ENCODE measurements at regions not wholly inside any gene's neighbourhood (a gene's known extent, or its start where the extent isn't known, plus 50 kb on each side); places are given as distances from the start of the nearest gene placed in this dataset.
"Not testable (repeated sequence)": the region's sequence is repeated elsewhere in the genome, so short reads cannot be mapped to it uniquely, and the experiment has no call there.

DNA sequence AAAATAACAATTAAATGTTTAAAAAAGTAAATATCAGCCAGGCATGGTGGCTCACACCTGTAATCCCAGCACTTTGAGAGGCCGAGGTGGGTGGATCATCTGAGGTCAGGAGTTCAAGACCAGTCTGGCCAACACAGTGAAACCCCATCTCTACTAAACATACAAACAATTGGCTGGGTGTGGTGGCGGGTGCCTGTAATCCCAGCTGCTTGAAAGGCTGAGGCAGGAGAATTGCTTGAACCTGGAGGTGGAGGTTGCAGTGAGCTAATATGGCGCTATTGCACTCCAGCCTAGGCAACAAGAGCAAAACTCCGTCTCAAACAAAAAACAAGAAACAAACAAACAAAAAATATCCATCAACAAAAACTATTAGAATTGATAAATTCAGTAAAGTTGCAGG, 77.5 kb downstream of the SNX5 start:
- DNase-seq: not testable (repeated sequence)

DNA sequence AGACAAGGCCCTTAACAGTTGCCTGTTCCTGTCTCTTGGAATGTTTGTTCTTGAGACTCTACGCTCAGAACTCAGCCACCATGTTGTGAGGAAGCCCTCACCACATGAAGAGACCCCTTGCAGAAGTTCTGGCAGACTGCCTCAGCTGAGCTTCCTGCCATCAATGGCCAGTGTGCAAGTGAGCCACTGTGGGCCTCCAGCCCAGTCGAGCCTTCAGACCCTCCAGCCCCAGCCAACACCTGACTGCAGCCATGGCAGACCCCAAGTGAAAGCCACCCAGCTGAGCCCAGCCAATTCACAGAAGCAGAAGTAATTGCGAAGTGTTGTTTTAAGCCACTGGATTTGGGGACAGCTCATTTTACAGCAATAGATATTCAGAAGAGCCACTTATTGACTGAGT, 78.3 kb downstream of the SNX5 start:
- DNase-seq: no peak

DNA sequence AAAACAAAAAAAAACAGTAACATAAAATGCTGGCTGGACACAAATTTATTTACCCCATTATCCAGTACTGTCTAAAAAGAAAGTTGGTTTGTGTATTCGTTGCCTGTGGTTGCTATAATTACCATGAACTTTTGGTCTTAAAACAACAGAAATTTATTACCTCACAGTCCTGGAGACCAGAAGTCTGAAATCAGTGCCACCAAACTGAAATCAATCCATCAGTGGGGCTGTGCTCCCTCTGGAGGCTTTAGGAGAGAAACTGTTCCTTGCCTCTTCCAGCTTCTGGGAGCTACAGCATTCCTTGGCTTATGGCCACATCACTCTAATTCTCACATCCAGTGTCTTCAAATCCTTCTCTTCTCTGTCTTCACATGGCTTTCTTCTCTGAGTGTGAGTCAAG, 79.4 kb downstream of the SNX5 start:
- no peak for DNase-seq

DNA sequence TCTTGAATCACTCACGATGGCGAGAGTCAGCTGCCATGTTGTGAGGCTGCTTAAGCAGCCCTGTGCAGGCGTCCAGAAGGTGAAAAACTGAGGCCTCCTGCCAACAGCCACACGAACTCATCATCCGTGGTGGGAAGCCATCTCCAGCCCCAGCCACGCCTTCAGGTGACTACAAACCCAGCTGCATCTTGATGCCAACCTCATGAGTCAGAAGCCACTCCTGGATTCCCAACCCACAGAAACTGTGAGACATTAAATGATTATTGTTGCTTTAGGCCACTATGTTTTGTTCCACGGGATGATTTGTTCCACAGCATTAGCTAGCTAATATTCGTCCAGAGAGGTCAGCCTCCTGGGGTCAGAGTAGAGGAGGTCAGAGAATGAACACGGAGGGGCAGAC, 80.5 kb downstream of the SNX5 start:
- DNase-seq: no peak

DNA sequence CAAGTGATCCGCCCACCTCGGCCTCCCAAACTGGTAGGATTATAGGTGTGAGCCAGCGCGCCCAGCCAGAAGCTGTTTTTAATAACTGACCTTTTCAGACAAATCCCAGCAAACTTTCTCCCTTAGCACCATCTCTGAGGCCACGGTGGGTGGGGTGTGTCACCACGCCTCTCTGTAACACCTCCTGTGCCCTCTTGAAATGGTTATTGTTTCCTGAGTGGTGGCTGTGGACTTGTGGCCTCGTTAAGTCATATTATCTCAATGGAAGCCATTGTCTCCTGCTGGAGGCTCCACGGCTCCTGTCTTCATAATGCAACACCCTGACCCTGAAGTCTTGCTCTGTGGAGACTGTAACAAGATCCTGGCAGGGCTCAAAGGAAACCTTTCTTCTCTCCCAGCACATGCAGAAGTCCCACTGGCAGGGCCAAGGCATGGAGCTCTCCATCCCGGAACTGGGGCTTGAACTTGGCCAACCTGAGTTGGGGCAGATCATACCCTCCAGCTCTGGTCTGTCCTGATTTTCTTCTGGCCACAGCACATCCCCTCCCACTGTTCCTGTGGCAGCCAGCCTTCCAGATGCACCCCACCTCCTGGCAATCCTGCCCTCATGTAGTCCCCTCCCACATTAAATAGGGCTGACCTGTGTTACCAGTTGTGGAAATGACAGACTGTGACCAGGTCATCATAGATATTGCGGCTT, 81.1 kb downstream of the SNX5 start:
- DNase-seq: no peak

DNA sequence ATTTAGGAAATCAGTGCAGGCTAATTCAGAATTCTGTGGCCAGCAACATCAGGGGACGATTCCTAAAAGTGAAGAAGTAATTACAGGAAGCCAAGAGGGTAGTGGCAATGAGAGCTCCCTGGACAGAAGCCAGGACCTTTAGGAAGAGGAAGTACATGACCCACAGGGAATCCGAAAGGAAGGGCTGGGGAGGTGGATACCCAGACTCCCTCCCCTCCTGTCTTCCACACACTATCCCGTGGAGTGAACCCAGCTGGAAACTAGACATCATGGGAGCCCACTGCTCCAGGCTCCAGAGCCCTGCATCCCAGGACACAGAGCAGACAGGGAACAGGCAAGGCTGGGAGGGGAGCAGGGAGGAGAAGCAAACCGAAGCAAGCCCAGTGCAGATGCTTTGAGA, 83.0 kb downstream of the SNX5 start:
- peak; percentile 44 to 63 for DNase-seq

DNA sequence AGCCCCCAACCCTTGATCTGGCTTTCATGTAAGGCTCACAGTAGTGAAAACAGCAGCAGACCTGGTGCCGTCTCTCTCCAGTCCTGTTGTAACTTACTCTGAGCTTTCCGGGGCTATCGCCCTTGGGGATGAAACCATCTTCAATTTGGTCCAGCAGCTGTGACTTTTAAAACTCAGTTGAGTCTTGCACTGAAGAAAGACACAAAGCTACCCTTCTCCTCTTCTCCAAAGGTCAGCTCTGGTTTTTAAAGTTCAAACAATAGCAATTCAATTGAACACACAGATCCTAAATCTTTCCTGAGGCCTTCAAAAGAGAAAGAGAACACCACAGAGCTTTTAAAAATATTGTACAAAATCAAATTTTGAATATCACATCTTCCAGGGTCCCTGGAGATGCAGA, 83.5 kb downstream of the SNX5 start:
- no peak for DNase-seq

DNA sequence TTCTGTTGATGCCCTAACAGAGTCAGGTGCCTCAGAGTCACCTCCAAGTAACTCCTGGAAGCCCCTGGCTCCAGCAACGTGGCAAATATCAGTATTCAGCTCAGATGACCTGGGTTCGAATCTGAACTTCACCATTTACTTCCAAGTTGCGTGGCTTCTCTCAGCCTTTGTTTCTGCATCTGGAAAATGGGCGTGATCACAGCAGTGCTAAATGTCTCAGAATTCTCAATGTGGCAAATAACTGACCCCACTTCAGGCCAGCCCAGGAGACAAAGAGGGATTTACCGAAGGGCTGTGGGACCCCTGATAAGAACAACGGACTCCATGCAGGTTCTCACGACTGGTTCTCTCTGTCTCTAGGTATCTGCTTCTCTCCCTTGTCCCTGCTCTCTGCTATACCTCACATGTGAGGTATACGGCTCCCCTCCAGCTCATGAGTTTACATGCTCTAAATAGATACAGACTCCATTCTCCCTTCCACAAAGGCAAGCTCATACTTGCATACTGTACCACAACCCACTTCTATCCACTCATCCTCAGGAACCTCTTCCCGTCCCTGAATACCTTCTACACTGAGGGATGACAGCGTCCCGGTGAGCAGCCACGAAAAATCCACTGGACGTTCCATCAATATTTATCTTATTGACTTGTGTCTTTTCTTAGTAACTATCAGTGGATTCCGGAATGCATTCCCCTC, 84.1 kb downstream of the SNX5 start:
- no peak for DNase-seq

DNA sequence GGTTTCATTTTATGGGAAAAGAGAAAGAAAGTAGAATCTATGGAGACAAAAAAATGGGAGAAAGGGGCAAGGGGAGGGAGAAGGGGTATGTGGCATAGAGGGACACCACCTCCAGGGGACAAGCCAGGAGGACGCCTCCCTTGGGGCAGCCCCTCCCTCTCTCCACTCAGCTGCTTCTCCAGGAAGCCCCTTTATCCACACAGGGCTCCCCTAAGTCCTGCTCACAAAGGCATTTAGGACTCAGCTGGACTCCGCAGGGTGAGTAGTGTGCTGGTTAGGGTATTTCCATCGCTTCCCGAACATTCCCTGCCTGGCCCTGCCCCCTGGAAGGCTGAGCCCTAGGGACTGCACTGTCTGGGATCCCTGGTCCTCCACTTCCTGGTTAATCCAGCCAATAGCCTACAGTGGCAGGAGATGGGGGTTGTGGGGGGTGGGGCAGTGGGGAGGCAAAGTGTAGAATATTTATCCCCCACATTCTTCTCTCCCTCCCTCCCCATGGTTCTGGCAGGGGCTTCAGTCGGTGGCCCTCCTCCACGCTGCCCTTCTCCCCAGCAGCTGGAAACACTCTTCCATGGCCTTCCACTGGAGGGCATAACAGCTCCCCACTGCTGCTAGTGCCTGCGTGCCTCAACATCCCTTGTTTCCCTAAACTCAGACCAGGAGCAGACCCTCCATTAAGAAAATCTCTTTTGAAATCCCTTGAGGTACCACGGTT, 84.8 kb downstream of the SNX5 start:
- DNase-seq: no peak

DNA sequence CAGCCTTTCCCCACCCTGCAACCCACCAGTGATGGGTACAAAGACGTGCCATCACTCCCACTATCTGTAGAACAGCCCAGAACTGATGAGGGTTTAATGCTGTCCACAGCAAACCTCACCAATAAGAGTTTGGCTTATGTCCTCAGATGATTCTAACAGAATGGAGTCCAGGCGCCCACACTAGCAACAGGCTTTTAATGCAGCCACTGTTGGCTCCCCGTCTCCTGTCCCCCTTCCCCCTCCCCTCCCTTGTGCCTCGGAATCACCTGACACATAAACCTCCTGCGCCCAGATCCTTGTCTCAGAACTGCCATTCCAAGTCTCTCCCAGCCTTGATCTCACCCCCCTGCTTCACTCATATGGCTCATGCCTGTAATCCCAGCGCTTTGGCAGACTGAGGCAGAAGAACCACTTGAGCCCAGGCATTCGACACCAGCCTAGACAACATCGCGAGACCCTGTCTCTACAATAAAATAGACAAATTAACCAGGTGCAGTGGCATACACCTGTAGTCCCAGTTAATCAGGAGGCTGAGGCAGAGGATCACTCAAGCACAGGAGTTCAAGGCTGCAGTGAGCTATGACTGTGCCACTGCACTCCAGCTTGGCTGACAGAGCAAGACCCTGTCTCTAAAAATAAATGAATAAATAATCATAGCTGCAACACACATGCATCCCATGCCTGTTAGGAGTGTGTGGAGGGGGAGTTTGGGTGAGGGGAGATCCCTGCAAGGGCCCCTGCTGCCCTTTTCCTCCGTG, 85.6 kb downstream of the SNX5 start:
- DNase-seq: no peak

DNA sequence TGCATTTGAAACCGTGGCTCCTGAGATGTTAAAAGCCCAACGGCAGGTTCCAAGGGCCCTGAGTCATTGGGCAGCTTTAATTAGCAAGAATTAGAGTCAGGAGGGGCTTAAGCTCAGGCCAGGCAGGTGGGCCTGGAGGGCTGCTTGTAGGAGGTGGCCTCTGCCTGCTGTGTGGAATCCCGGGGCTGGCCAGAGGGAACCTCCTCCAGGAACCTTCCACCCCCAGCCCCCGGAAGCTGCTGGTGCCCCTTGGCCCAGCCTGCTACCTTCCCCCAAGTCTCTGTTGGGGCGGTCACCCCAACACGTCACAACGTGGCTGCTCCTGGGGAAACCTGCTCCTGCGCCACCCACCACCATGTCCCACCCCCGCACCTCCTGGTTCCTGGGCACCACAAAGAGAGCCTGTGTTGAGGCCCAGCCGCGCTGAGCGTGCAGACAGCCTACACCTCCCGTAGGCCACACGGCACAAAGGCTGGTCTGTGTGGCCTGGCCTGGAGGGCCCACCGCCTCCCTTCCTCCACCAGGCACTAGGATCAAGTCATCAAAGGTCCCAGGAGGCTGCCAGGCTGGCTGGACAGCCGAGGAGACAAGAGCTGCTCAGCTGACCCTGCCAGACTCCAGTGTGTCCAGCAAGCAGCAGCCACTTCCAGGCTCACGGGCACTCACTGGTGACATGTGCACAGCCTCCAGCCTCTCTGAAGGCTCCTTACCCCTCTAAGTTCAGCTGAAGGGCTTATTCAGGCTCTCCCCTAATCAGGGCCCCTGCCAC, 86.3 kb downstream of the SNX5 start:
- DNase-seq: no peak

DNA sequence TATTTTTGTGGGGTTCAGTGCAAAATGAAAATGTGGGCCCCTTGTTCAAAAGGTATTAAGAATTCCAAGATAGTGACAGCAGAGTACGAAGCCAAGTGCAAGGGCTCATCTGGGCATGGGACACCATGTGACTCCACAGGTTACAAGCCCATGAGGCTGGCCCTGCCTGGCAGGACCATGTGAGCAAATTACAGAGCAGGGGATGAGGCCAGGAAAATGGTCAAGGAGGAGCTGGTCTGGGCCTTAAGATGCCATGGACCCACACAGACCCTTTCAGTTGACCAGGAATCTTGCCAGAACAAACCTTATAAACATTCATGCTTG, 86.9 kb downstream of the SNX5 start:
- no peak for DNase-seq

DNA sequence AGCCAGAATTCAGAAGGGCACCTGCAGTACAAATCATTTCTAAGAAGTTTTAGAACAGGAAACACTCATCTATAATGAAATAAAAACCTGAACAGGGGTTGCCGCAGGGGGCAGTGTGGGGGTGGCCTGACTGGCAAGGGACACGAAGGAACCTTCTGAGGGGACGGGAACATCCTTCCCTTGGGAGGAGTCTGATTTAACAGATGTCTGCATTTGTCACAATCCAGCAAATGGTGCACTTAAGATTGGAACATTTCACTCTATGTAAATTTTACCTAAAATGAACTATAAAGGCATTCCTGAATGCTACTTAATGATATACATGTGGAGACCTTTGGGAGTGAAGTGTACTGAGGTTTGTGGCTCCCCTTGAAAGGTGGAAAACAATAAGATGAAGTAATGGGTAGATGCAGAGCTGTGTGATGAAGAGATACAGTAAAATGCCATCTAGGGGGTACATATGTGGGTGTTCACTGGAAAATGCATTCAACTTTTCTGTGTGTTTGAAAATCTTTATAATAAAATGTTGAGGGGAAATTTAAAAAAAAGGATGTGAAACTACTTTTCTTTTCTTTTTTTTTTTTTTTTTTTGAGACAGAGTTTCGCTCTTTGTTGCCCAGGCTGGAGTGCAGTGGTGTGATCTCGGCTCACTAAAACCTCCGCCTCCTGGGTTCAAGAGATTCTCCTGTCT, 89.5 kb downstream of the SNX5 start:
- DNase-seq: no peak

DNA sequence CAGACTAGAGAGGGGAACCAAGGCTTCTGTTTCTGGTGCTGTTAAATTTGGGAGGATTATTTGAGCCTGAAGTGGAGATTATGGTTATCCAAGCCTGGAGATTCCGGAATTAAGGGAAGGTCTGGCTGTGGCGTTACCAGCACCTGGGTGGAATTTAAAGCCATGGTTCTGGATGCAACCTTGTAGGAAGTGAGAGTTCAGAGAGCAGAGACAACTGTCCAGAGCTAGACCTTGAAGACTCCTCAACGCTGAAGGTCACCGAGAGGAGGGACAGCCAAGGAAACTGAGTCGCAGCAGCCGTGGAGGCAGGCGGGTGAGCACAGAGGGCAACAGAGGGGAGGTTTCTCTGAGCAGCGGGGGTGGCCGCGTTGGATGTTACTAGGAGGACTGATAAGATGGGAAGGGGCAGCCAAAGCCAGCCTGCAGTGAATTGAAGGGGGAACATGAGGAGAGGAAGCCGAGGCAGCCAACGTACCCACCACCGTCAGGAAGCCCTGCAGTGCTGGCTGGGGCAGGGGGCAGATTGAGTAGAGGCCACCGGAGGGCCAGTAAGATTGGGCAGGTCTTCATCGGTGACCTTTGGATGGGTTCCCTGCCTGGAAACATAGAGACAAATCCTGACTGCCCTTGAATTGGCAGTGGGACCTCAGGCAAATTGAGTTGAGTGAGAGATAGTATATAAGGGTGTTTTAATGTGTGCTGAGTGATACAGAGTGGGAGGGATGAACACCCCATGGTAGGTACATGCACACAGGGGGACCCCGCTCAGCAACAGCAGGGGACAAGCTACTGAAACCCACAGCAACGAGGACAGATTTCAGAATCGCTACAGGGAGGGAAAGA, 90.3 kb downstream of the SNX5 start:
- DNase-seq: no peak

DNA sequence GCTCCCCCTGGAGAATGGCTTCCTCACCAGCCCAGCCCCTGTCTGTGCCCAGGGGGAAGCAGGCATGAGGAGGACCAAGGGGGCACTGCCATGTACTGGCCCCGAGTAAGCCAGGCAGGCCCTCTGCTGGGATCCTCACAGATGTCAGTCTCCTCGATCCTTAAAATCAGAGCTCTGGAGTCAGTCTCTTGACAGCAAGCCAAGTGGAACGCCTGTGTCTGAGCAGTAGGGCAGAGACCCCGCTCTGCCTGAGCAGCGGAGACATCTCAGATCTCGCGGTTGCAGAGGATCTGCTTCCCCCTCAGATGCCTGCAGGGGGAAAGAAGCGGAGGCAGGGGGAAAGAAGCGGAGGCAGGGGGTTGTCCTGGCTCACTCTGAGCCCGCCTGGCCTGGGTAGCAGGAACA, 92.6 kb downstream of the SNX5 start:
- peak in 1 of 2 experiments; percentile 14 for DNase-seq

DNA sequence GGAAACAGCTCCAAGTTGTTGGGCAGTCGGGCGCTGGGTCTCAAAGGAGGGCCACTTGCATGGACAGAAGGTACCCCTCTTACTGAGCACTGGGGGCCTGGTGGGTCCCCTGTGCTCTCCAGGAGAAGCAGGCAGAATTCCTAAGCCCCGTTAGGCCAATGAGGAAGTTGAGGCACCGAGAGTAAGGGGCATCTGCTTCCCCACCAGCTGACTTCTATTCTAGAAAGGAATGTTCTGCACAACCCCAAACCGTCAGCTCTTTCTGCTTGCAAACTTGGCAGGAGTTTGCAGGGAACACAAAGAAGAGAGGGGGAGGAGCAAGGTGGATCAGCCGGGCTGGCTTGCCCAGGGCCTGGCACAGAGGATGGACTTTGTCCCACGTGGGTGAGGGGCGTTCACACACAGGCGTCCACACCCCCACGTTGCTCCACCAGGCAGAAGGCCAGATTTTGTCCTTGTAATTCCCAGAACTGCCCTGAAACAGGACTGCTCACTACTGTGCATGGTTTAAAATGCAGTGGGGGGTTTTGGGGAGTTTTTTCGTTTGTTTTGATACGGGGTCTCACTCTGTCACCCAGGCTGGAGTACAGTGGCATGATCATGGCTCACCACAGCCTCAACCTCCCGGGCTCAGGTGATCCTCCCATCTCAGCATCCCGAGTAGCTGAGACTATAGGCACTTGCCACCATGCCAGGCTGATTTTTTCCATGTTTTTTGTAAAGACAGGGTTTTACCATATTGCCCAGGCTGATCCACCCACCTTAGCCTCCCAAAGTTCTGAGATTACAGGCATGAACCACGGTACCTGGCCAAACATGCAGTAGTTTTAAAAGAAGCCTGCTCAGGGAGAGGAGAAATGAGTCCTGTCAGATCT, 93.3 kb downstream of the SNX5 start:
- DNase-seq: peak; percentile 36 to 39

DNA sequence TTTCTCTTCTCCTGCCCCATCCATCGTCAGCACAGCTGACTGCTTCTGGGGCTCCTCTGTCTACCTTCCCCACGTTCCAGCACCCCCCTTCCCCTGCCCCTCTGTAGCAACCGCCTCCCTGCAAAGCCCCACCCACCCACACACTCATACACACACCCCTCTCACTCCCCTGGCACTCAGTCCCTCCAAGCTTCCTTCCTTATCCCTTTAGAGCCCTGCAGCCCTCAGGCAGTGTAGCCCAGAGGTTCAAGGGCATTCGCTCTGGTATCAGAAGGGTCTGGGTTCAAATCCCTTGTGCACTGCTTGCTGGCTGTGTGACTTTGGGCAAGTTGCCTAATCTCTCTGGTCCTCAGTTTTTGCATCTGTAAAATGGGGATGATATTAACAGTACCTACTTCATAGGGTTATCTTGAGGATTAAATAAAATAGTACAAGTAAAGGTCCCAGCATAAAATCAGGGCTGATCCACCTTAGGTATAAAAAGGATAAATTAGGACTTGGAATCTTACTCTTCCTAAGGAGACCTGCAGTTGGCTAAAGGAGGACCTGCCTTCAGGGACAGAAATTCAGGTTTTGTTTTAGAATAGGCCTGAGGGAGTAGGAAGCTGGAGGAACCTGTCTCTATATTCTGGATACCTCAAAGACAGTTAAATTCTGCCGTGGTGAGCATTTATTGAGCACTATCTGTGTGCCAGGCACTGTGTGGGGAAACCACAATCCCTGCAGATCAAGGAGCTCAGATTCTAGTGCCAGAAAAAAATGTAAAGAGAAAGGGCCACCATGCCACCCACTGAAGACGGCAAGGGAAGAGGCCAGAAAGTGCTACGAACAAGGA, 94.1 kb downstream of the SNX5 start:
- DNase-seq: peak; percentile 38 to 64

DNA sequence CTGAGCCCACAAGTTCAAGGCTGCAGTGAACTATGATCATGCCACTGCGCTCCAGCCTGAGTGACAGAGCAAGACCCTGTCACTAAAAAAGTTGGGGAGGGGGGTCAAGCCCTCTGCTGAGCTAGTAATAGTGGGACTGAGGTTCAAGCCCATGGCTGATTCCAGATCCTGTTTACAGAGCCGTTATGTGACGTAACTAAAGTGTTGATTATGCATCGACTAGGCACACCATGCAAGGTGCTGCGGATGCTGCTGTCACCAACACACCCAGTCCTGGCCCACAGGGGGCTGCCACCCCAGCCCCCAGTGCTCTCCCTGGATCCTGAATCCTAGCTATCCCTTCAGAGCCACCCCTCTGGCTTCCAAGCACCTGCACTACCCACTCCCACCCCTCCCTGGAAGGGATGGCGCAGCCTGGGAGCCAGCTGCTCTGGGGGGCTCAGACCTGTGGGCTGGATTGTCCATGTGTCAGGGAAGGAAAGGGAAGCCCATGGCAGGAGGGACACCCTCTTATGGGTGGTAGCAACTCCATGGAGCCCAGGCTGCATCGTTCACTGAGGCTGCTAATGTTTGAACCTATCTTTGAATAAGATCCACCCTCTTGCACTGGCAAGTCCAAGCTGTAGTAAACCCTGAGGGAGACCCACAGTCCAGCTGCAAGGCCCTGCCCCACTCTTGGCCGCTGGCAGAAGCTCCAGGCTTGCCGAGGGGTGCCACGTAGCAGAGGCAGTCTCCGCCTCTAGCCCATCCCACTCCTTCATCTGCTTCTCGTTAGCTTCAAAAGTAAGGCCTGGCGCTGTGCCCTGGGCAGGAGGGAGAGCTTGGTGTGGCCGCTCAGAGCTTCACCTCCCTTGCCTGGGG, 95.0 kb downstream of the SNX5 start:
- peak; percentile 38 to 64 for DNase-seq

All from Kasumi-1 (cell line).